Muscle of leg (tissue), 3 donors: ENCODE measurements at regions not wholly inside any gene's neighbourhood (a gene's known extent, or its start where the extent isn't known, plus 50 kb on each side); places are given as distances from the start of the nearest gene placed in this dataset.
A peak's percentile ranks its signal among the peaks of the same experiment; 100 is the strongest.

Source experiments
- DNase-seq: peaks from one replicate; pipeline ENCODE4 v3.0.0; 2013
- H3K27ac ChIP-seq: one replicate; pipeline ENCODE4 v1.5.1; 2013; ENCODE audit warnings: mild to moderate bottlenecking, low read length, control low read depth
- H3K27me3 ChIP-seq: one replicate; pipeline ENCODE4 v1.6.1; 2013; ENCODE audit warnings: low read length; ENCODE audit not compliant: control insufficient read depth, insufficient read depth
- H3K36me3 ChIP-seq: one replicate; pipeline ENCODE4 v1.6.1; 2013; ENCODE audit warnings: low read length; ENCODE audit not compliant: control insufficient read depth, insufficient read depth
- H3K4me1 ChIP-seq: one replicate; pipeline ENCODE4 v1.6.1; 2013; ENCODE audit warnings: low read length; ENCODE audit not compliant: control insufficient read depth, insufficient read depth
- H3K4me3 ChIP-seq: one replicate; pipeline ENCODE4 v1.5.1; 2013; ENCODE audit warnings: low read length, control low read depth
- H3K9me3 ChIP-seq: replicated peaks from 2 replicates; pipeline ENCODE4 v1.6.1; 2013; ENCODE audit warnings: low read depth, low read length; ENCODE audit not compliant: control insufficient read depth
- WGBS: methylation state at CpG from one replicate; pipeline ENCODE4 v1.1.5; 2013; ENCODE audit warnings: missing lambda C conversion rate; ENCODE audit not compliant: insufficient coverage; 5-methylcytosine and 5-hydroxymethylcytosine counted together

- no peaks in the 10 kb centered on the region for H3K36me3 ChIP-seq
- H3K9me3 ChIP-seq = peaks cover 2% of the 10 kb centered on the region
- no peak overlapping the region for H3K27ac ChIP-seq
- WGBS = 85% methylated on average over 4 of the region's 6 CpGs
- H3K4me3 ChIP-seq = no peak overlapping the region
- DNase-seq = no peak
- H3K4me1 ChIP-seq = peaks cover 7% of the 10 kb centered on the region
- H3K27me3 ChIP-seq = no peaks in the 10 kb centered on the region
Measured at GRCh38 chr2:129237966-129238725, 741.3 kb upstream of the RAB6C start.

- Histone ChIP-seq H3K27me3 (no peaks in the 10 kb centered on the region), H3K9me3 (peaks cover 2% of the 10 kb centered on the region), H3K4me3 (no peak overlapping the region), H3K36me3 (no peaks in the 10 kb centered on the region), H3K4me1 (peaks cover 7% of the 10 kb centered on the region), H3K27ac (no peak overlapping the region)
- DNase-seq = peak; percentile 71
- WGBS = 59% methylated on average over 2 of the region's 2 CpGs
Measured at GRCh38 chr2:129239141-129239540, 740.3 kb upstream of the RAB6C start.

- Histone ChIP-seq H3K27ac (no peak overlapping the region), H3K9me3 (peaks cover 2% of the 10 kb centered on the region), H3K27me3 (no peaks in the 10 kb centered on the region), H3K36me3 (no peaks in the 10 kb centered on the region), H3K4me3 (no peak overlapping the region), H3K4me1 (peaks cover 7% of the 10 kb centered on the region)
- WGBS = no CpG with 5 or more reads among the region's 3 CpGs
- peak; percentile 32 for DNase-seq
Measured at GRCh38 chr2:129240061-129240460, 739.4 kb upstream of the RAB6C start.

GRCh38 chr2:129242269-129242668, 737.2 kb upstream of the RAB6C start:
- no peak overlapping the region for H3K4me3 ChIP-seq
- H3K36me3 ChIP-seq = no peaks in the 10 kb centered on the region
- whole genome bisulfite sequencing = 74% methylated on average over 5 of the region's 5 CpGs
- no peak for DNase-seq
- H3K27ac ChIP-seq = no peak overlapping the region
- H3K27me3 ChIP-seq = no peaks in the 10 kb centered on the region
- H3K9me3 ChIP-seq = no peaks in the 10 kb centered on the region
- peaks cover 7% of the 10 kb centered on the region for H3K4me1 ChIP-seq

GRCh38 chr2:129247751-129248150, 731.7 kb upstream of the RAB6C start:
- H3K4me1 ChIP-seq = peaks cover 7% of the 10 kb centered on the region
- WGBS = no CpG with 5 or more reads among the region's 3 CpGs
- no peaks in the 10 kb centered on the region for H3K9me3 ChIP-seq
- no peak overlapping the region for H3K27ac ChIP-seq
- no peaks in the 10 kb centered on the region for H3K27me3 ChIP-seq
- no peak overlapping the region for H3K4me3 ChIP-seq
- no peaks in the 10 kb centered on the region for H3K36me3 ChIP-seq
- no peak for DNase-seq

- Histone ChIP-seq H3K4me3 (no peak overlapping the region), H3K27me3 (no peaks in the 10 kb centered on the region), H3K36me3 (no peaks in the 10 kb centered on the region), H3K9me3 (no peaks in the 10 kb centered on the region), H3K27ac (no peak overlapping the region), H3K4me1 (peaks cover 9% of the 10 kb centered on the region)
- no peak for DNase-seq
Measured at GRCh38 chr2:129248198-129248597, 731.3 kb upstream of the RAB6C start.

GRCh38 chr2:129252781-129253460, 726.5 kb upstream of the RAB6C start:
- H3K9me3 ChIP-seq = no peaks in the 10 kb centered on the region
- H3K27ac ChIP-seq = peak overlapping the region; percentile 13
- WGBS = no CpG with 5 or more reads among the region's 7 CpGs
- H3K36me3 ChIP-seq = no peaks in the 10 kb centered on the region
- H3K4me3 ChIP-seq = no peak overlapping the region
- no peak for DNase-seq
- H3K4me1 ChIP-seq = peaks cover 12% of the 10 kb centered on the region
- H3K27me3 ChIP-seq = no peaks in the 10 kb centered on the region

- no peaks in the 10 kb centered on the region for H3K36me3 ChIP-seq
- no peak for DNase-seq
- peaks cover 3% of the 10 kb centered on the region for H3K9me3 ChIP-seq
- H3K27ac ChIP-seq = no peak overlapping the region
- H3K4me1 ChIP-seq = peaks cover 12% of the 10 kb centered on the region
- H3K27me3 ChIP-seq = no peaks in the 10 kb centered on the region
- WGBS = no CpG with 5 or more reads among the region's 5 CpGs
- no peak overlapping the region for H3K4me3 ChIP-seq
Measured at GRCh38 chr2:129253461-129253812, 726.0 kb upstream of the RAB6C start.

- Histone ChIP-seq H3K9me3 (peaks cover 13% of the 10 kb centered on the region), H3K36me3 (no peaks in the 10 kb centered on the region), H3K4me3 (no peak overlapping the region), H3K27me3 (no peaks in the 10 kb centered on the region), H3K27ac (no peak overlapping the region), H3K4me1 (peaks cover 12% of the 10 kb centered on the region)
- DNase-seq = no peak
- 88% methylated on average over 3 of the region's 5 CpGs for WGBS
Measured at GRCh38 chr2:129254718-129255117, 724.7 kb upstream of the RAB6C start.

GRCh38 chr2:129255610-129256313, 723.7 kb upstream of the RAB6C start:
- WGBS = 88% methylated on average over 4 of the region's 4 CpGs
- no peaks in the 10 kb centered on the region for H3K36me3 ChIP-seq
- peaks cover 12% of the 10 kb centered on the region for H3K4me1 ChIP-seq
- H3K27ac ChIP-seq = no peak overlapping the region
- no peak for DNase-seq
- H3K27me3 ChIP-seq = no peaks in the 10 kb centered on the region
- H3K9me3 ChIP-seq = peaks cover 13% of the 10 kb centered on the region
- H3K4me3 ChIP-seq = no peak overlapping the region
